Activated CD4-positive, alpha-beta T cell treated with anti-CD3 and anti-CD28 coated beads, Interleukin-2, amount 10 ng/mL, durations not matched to agents 7 days and 5 days (primary cell): ENCODE measurements at regions not wholly inside any gene's neighbourhood (a gene's known extent, or its start where the extent isn't known, plus 50 kb on each side); places are given as distances from the start of the nearest gene placed in this dataset.

Experiments
- CTCF ChIA-PET: fragments of 350-600 bp; sonication (Branson Sonifier 250); formaldehyde crosslinking; loops from one replicate; lab custom pipeline; 2021; ENCODE audit warnings: antibody characterized with exemption; lab: Charles Lee
- POLR2A ChIA-PET: fragments of 350-600 bp; sonication (Branson Sonifier 250); formaldehyde crosslinking; loops from one replicate; lab custom pipeline; 2021; ENCODE audit warnings: antibody characterized with exemption; lab: Charles Lee
- DNase-seq: peaks from one replicate; pipeline ENCODE4 v3.0.0-alpha.2; 2020
- H3K27ac Mint-ChIP-seq: one replicate; pipeline ENCODE4 v1.8.0; 2021; ENCODE audit warnings: mild to moderate bottlenecking, moderate library complexity, mixed read lengths
- H3K27me3 Mint-ChIP-seq: one replicate; pipeline ENCODE4 v1.8.0; 2021; ENCODE audit warnings: mixed read lengths
- H3K36me3 Mint-ChIP-seq: one replicate; pipeline ENCODE4 v1.8.0; 2021; ENCODE audit warnings: low read depth, mixed read lengths
- H3K4me1 Mint-ChIP-seq: one replicate; pipeline ENCODE4 v1.8.0; 2021; ENCODE audit warnings: mixed read lengths
- H3K4me3 Mint-ChIP-seq: one replicate; pipeline ENCODE4 v1.8.0; 2021; ENCODE audit warnings: mild to moderate bottlenecking, moderate library complexity, mixed read lengths
- H3K9me3 Mint-ChIP-seq: one replicate; pipeline ENCODE4 v1.8.0; 2021; ENCODE audit warnings: mixed read lengths

DNA sequence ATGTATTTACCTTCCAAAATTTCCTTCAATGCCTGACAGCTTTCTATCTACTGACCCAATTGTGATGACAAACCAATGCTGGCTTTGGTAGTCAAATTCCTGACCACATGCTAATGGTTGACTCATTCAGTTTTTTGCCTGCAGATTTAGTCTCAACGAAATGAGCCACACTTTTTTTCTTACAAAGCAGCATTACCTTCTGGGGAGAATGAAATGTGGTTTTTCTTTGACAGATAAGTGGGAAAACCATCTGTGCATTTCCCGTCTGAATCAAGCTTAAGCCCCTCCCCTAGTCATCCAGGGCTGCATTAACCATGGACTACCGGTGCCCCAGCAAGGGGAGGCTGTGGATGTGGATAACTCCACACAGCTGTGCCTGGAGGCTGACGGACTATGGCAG, 99.6 kb upstream of the TAF11L2 start:
- Mint-ChIP-seq H3K36me3 (no peaks in the 10 kb centered on the region), H3K27ac (no peak overlapping the region), H3K9me3 (peaks cover 10% of the 10 kb centered on the region), H3K4me3 (no peak overlapping the region), H3K27me3 (no peaks in the 10 kb centered on the region), H3K4me1 (no peaks in the 10 kb centered on the region)
- ChIA-PET CTCF (no interaction called here), POLR2A (no interaction called here)
- no peak for DNase-seq

GRCh38 chr5:17398866-17399835, 98.9 kb upstream of the TAF11L2 start:
- ChIA-PET POLR2A (no interaction called here), CTCF (no interaction called here)
- no peak for DNase-seq
- Mint-ChIP-seq H3K36me3 (no peaks in the 10 kb centered on the region), H3K4me1 (no peaks in the 10 kb centered on the region), H3K27me3 (no peaks in the 10 kb centered on the region), H3K27ac (no peak overlapping the region), H3K9me3 (peaks cover 10% of the 10 kb centered on the region), H3K4me3 (no peak overlapping the region)

- Mint-ChIP-seq H3K4me1 (no peaks in the 10 kb centered on the region), H3K27me3 (no peaks in the 10 kb centered on the region), H3K27ac (no peak overlapping the region), H3K9me3 (peaks cover 4% of the 10 kb centered on the region), H3K36me3 (no peaks in the 10 kb centered on the region), H3K4me3 (no peak overlapping the region)
- DNase-seq: no peak
- POLR2A ChIA-PET: no interaction called here
- CTCF ChIA-PET: no interaction called here
Measured at GRCh38 chr5:17399931-17400330, 98.1 kb upstream of the TAF11L2 start.

- DNase-seq: no peak
- Mint-ChIP-seq H3K27ac (no peak overlapping the region), H3K36me3 (no peaks in the 10 kb centered on the region), H3K4me3 (no peak overlapping the region), H3K27me3 (no peaks in the 10 kb centered on the region), H3K4me1 (no peaks in the 10 kb centered on the region), H3K9me3 (peaks cover 4% of the 10 kb centered on the region)
- CTCF ChIA-PET: no interaction called here
- POLR2A ChIA-PET: no interaction called here
Measured at GRCh38 chr5:17400724-17401469, 97.1 kb upstream of the TAF11L2 start.

DNA sequence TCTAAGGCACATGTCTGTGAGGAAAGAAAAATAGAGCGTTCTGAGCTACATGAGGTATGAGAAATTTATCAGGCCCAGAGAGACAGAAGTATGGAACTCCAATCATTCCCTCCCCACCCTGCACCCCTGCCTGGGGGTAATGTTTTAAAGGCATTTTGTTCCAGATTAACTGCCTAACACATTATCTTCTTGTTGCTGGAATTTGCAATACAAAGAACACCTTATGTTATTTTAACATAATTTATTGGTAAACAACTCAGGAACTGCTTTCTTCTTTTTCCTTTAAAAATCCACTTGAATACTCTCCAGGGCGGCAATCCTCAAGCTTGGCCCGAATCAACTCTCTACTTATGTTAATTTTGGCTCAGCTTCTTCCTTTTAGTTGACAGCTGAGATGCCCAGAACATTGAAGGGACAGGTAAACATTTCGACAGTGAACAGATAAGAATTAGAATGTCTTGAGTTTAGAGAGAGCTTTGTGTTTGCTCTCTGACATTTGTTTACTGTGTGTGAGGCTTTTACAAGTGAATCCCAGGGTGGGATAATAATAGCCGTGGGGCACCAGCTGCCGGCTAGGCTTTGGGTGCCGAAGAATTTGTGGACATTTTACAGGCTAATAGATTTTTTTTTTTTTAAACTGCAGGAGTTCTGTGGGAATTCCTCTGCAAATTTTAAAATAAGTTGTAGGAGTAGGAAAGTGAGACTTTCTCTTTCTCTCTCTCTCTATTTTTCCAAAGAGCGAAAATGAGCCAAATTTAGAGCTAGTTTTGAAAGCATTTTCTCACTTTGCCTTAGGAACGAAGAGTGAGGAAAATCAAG, 96.4 kb upstream of the TAF11L2 start:
- POLR2A ChIA-PET: no interaction called here
- H3K4me3 Mint-ChIP-seq: no peak overlapping the region
- no peak for DNase-seq
- CTCF ChIA-PET: no interaction called here
- peaks cover 2% of the 10 kb centered on the region for H3K9me3 Mint-ChIP-seq
- H3K27me3 Mint-ChIP-seq: no peaks in the 10 kb centered on the region
- H3K4me1 Mint-ChIP-seq: no peaks in the 10 kb centered on the region
- no peaks in the 10 kb centered on the region for H3K36me3 Mint-ChIP-seq
- H3K27ac Mint-ChIP-seq: no peak overlapping the region

DNA sequence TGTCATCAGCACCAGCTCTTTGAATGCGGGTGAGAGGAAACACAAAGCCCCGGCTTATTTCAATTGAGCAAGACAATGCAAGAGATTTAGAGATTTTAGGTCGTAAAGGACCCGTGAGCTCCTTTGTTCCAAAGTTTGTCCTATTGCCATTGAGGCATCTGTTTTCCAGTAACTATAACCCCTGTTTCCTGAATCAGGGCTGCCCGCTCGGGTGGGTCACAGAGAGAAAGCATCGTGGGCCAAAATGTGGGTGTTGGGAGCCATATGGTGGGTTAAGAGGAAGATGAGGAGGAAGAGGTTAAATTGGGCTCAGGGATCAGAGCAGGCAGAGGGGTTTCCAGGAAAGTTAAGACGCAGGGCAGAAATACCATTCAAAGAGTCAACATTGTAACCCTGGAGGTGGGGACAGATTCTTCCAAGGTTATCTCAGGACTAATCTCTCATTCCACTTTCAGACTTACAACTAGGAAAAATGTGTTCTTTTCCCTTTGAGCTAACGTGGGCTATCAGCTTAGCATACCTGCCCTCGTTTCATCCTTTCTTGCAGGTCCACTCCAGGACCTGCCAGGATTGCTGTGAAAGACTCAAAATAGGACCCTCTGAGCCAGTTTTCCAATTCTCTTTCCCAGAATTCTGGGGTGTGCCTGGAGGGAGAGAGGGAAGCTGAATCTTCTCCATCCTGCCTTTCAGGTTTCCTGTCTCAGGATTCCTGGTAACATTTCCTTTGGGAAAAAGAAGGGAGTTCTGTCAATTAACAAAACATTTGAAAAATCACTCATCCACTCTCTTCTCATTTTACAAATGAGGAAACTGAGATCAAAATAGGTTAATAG, 95.5 kb upstream of the TAF11L2 start:
- peaks cover 2% of the 10 kb centered on the region for H3K9me3 Mint-ChIP-seq
- no peaks in the 10 kb centered on the region for H3K27me3 Mint-ChIP-seq
- DNase-seq: no peak
- H3K36me3 Mint-ChIP-seq: no peaks in the 10 kb centered on the region
- H3K27ac Mint-ChIP-seq: no peak overlapping the region
- ChIA-PET POLR2A (no interaction called here), CTCF (no interaction called here)
- H3K4me3 Mint-ChIP-seq: no peak overlapping the region
- no peaks in the 10 kb centered on the region for H3K4me1 Mint-ChIP-seq

DNA sequence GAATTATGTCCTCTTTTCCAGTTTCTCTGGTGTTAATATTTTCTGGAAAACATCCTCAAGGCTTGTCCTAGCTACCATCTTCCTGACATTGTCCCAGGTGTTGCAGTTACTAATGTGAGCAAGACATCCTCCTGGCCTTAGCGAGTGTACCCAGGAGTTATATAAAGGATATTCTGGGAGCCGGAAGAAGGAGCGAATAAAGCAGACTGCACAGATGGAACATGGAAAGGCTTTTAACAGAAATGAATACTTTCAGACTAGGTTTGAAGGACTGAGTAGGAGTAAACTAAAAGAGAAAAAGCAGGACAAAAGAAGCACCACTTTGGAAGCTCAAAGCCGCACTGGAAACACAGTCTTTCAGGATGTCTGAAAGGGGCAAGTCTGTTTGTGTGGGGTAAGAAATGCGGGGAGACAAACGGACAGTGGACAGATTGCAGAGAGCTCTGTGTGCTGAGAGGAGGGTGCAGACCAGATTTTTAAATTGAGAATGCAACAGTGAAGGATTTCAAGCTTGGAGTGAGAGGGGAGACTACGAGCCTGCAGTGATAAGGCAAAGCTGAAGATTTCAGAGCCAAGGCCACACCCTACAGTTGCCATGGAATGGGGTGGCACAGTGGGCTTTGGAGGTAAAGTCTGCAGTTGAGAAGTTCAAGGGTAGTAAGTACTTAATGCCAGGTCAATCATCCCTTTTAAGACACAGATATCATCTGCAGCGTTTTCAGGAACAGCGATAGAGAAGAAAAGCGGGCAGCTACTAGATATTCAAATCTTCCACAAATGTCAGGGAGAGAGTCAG, 94.1 kb upstream of the TAF11L2 start:
- ChIA-PET POLR2A (no interaction called here), CTCF (no interaction called here)
- H3K27me3 Mint-ChIP-seq: no peaks in the 10 kb centered on the region
- no peak for DNase-seq
- no peaks in the 10 kb centered on the region for H3K9me3 Mint-ChIP-seq
- no peaks in the 10 kb centered on the region for H3K4me1 Mint-ChIP-seq
- no peaks in the 10 kb centered on the region for H3K36me3 Mint-ChIP-seq
- H3K4me3 Mint-ChIP-seq: no peak overlapping the region
- H3K27ac Mint-ChIP-seq: no peak overlapping the region

DNA sequence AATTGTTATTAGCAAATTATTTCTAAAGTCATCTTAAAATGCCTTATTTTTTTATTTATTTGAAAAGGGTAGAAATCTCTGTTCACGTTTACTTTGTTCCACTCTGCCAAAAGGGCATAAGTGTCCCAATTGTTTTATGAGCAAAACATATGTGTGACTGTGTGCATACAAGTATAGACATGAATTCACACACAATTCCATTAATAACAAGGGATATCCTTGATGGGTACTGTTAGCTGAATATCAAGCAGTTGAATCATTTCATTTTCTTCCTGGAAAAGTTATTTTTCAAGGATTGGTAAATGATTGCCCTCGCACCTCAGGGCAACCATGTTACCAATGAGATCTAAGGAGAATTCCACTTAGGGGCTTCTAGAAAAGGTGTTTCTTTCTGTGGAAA, 92.1 kb upstream of the TAF11L2 start:
- POLR2A ChIA-PET: no interaction called here
- Mint-ChIP-seq H3K36me3 (no peaks in the 10 kb centered on the region), H3K4me3 (no peak overlapping the region), H3K9me3 (no peaks in the 10 kb centered on the region), H3K4me1 (no peaks in the 10 kb centered on the region), H3K27ac (no peak overlapping the region), H3K27me3 (no peaks in the 10 kb centered on the region)
- no peak for DNase-seq
- CTCF ChIA-PET: no interaction called here

DNA sequence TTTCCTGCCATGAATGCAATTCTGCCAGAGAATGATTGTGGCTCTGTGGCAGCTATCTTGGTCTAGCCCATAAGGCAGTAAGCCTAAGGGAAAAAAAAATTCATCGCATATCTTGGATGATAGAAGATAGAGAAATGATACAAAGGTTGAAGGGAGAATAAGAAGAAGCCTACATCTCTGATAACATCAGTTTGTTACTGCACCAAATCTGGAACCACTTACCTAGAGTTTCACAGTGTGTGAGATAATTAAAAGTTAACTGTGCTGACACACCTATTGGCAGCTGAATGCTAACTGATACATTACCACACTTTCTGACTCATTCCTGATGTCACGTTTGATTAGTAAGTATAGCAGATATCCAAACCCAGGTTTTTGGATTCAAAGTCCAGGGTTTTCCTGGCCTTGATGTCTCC, 91.6 kb upstream of the TAF11L2 start:
- no peak overlapping the region for H3K4me3 Mint-ChIP-seq
- no peaks in the 10 kb centered on the region for H3K27me3 Mint-ChIP-seq
- POLR2A ChIA-PET: no interaction called here
- CTCF ChIA-PET: no interaction called here
- no peak overlapping the region for H3K27ac Mint-ChIP-seq
- DNase-seq: no peak
- H3K36me3 Mint-ChIP-seq: no peaks in the 10 kb centered on the region
- no peaks in the 10 kb centered on the region for H3K4me1 Mint-ChIP-seq
- no peaks in the 10 kb centered on the region for H3K9me3 Mint-ChIP-seq

GRCh38 chr5:17411436-17412402, 86.3 kb upstream of the TAF11L2 start:
- POLR2A ChIA-PET: no interaction called here
- DNase-seq: no peak
- Mint-ChIP-seq H3K9me3 (no peaks in the 10 kb centered on the region), H3K27ac (no peak overlapping the region), H3K27me3 (no peaks in the 10 kb centered on the region), H3K4me3 (no peak overlapping the region), H3K4me1 (no peaks in the 10 kb centered on the region), H3K36me3 (no peaks in the 10 kb centered on the region)
- CTCF ChIA-PET: no interaction called here
